ENCODE measurements at regions not wholly inside any gene's neighbourhood (a gene's known extent, or its start where the extent isn't known, plus 50 kb on each side); places are given as distances from the start of the nearest gene placed in this dataset.

- no peak for DNase-seq
These were observed 170.4 kb upstream of the BCOR start for GRCh38 chrX:40268188-40268520.

DNA sequence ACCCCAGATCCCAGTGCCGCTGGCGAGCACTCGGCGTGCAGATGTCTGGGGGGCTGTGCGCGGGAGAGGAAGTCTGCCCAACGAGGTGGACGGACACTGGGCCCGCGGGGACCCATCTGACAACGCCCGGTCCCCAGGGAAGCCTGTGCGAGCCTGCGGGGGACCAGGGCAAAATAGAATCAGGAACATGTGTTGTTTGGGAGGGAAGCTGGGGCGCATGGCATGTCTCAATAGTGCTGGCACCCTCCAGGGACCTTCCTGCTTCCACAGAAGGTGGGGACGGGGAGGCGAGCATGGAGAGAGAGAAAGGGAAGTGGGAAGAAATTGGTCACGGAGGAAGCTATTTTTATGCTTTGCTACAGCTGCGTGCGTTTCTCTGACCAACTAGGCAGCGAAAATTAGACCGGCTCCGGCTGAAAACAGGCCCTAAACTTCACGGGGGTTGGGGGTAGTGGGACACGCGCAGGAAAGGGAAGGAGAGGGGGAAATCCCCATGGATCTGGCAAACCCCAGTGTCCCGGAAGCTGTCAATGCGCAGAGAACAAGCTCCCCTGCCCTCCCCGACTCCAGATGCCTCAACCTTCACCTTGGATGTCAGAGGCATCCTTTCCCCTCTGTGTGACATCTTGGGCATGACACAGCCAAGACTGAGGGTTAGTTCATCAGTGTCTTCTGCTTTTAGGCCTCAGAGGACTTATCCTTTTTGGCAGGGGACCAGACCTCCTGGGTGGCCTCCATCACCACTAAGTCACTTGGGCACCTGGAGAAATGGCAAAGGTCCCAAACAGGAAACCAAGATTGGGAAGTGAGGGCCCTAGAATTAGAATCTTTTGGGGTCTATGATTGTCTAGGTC, 169.8 kb upstream of the BCOR start:
- DNase-seq = no peak

DNA sequence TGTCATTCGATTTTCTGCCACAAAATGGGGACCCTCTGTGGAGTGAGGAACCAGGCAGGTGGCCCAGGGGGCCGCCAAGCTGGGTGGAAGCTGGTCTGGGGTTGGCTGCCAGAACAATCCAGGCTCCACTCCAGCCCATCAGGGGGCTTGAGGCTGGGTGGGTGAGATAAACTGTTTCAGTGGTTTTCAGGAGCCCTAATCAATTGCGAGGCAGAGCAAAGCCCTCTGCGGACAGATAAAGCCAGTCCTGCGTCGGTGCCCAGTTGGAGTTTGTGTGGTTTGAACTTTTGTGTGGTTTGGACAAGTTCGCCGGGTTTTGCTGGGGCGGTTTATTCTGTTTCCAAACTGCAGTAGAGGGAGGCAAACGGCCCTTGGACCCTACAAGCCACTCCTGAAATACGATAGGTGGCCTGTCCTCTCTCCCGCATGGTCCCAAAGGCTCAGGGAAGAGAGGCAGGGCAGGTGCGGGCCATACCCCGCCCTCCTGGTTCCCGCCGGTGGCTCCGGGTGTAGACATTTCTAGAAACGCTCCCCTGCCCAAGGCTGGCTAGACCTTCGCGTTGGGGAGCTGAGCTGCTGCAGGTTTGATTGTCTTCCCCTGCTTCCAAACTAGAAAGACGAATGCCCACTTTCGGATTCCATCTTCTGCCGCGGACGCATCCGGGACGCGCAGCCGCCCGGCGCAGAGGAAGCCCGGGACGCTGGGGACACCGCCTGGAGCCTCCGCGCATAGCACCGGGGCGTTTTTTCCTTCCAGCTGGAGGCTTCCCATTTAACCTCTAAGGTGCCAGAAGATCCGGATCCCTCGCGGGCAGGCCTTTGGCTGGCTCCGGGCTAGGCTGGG, 169.0 kb upstream of the BCOR start:
- DNase-seq = peak; percentile 67

DNA sequence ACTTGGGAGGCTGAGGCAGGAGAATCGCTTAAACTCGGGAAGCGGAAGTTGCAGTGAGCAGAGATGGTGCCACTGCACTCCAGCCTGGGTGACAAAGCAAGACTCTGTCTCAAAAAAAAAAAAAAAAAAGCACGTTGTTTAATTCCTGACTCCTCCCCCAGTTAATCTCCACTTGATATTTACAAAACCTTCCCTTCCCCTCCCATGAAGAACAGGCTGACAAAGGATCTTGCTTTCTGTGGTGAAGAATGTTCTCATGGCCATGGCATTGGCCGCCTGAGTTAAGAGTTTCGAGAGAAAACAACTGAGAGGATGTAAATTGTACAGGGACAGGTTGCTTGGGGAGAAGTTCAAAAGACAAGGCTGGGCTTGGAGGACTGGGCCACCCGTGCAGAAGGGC, 168.2 kb upstream of the BCOR start:
- DNase-seq = no peak

DNA sequence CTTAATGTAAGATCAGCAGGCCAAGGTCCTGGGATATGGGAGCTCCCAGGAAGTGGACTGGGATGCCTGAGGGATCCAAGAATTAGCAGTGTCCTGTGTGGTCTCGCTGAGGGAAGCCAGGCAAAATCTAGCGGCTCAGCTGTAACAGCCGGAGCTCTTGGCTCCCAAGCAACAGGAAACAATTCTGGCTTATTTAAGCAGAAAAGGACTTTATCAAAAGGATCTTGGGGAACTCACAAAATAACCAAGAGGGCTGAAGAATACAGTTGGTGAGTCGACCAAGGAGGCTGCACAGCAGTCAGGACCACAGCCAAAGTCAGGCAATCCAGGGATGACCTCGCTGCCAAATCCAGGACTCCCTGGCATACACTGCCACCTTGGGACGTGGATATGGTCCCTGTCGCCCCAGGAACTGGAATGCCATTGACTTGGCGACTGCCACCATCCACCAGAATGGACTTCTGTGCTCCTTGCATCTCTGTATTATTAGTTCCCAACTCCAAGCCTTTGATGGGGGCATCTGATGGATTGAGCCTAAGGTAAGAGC, 165.3 kb upstream of the BCOR start:
- DNase-seq = no peak

DNA sequence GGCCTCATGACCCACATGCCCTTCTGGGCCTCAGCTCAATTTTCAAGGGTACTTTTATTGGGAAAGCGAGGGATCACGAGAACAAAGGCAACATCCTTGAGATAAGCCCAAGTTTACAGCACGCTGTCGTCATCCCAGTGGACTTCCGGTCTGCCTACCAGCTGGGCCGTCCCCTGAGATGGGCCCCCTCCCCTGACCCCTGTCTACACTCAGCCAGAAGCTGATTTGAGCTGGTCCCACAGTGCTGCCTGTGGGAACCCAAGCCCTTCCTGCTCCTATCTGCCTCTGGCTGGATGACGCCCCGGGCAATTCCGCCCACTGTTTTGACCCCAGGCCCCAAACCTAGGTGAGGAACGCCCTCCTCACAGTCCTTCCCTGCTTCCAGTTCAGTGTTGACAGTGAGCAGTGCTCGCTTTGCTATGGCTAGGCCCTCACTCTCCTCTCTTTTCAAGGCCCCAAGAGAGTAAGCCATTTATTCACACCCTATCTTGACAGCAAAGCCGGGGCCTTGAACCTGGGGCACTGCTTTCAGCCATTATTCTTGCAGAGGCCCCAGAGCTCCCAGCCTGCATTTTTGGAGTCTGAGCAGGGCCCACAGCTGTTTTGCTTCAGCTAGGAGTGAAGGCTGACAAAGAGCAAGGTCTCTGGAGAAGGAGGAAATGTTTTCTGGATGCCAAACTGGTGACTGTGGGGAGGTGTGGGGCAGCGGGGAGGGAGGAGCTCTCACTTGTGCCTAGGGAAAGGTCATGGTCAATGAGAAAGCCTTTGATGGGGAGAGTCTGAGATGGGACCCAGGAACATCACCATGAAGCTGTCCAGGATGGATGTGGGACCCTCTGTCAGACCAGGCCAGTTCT, 164.6 kb upstream of the BCOR start:
- DNase-seq = no peak

DNA sequence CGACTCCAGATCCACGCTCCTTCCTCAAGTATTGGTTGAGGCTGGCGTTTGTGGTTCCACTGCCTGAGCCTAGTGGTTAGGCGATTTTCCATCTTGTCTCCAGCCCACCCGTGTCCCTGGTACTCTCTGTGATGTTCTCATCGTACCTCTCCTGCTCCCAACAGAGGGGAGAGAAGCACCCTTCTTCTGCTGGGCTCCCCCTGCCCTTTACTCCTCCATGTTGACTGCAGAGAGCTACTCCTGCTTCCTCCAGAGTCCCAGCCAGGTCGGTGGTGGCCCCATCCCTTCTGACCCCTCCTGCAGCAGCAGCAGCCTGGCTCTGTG, 164.0 kb upstream of the BCOR start:
- no peak for DNase-seq

DNA sequence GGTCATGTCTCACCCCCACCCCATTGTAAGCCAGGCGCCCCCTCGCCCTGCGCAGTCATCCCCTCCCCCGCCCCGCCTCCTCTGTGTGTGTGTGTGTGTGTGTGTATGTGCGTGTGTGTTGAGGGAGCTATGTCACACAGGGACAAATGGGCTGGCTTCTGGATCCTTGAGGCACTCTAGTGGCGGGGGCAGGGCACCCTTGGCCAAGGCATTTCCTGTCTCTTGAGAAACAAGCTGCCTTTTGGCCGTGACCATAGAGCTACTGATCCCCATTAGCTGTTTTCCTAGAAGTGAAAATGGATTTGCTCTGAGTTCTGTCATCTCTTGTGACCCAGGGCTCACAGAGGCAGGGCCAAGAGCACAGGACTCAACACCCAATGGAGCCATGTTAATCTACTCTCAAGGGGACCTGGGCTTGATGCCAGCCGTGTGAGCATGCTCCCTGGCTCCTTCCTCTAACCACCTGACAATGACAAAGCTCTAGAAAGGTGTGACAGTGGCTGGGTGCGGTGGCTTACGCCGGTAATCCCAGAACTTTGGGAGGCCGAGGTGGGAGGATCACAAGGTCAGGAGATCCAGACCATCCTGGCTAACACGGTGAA, 162.5 kb upstream of the BCOR start:
- no peak for DNase-seq

- DNase-seq = no peak
These were observed 161.2 kb upstream of the BCOR start for GRCh38 chrX:40258909-40259308.

- no peak for DNase-seq
These were observed 156.0 kb upstream of the BCOR start for GRCh38 chrX:40253771-40254170.

DNA sequence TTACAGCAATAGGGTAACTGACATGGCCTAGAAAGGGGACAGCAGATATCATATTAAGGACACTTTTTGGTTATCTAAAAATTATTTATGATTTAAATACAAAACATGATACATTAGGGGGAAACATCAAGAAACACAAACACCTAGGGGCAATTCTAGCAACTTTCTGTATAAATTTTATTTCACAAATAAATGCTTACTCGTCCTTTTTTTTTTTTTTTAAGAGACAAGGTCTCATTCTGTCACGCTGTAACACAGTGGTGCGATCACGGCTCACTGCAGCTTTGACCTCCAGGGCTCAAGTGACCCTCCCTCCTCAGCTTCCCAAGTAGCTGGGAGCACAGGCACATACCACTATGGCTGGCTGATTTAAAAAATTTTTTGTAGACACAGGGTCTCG, 151.8 kb upstream of the BCOR start:
- DNase-seq = no peak

DNA sequence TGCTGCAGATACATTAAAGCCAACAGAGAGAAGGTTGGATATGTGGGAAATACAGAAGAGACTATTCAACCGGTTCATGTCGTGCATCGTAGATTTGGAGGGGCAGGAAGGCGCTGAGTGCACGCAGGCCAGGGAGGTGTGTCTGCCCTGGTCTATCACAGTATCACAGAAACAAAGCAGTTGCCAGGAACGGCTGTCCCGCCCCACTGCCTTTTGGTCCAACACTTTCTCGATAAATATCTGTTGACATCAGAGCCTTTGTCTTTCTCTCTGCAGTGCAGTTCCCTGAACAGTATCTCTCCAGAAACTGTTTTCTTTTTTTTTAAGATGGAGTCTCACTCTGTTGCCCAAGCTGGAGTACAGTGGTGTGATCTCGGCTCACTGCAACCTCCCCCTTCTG, 151.1 kb upstream of the BCOR start:
- DNase-seq = no peak

DNA sequence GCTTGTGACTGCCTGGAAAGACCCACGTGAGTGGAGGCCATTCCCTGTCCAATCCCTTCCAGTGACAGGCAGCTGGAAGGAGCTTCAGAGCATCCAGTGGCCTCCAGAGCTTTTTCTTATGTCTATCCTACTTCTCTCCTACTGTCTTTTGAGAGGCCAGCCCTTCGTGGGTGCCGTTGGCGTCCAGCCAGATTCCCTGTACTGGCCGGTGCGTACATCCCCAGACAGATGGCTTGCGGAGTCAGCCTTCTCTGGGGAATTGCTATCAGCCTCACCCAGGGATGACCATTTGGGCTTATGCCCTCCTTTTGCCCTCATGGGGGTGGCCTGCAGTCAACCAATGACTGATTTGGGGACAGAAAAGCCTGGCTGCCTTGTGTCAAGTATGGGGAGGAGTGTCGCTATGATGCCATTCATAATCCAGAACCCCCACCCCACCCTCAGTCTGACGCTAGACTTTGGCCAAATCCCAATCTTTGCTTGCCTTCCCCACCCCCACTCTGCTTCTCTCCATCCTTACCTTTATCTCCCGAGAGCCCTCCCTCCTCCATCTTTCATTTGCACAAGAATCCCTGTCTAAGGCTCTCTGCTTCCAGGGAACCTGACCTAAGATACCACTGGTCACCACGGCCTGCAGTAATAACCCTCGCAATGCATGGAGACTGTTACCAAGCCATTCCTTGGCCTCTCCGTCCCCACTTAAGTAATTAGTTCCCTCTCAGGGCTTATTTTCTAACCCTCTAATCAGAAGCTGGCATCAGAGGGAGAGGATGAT, 150.3 kb upstream of the BCOR start:
- DNase-seq = no peak

- DNase-seq = no peak
These were observed 149.6 kb upstream of the BCOR start for GRCh38 chrX:40247382-40247781.

GRCh38 chrX:40245488-40246071, 147.8 kb upstream of the BCOR start:
- no peak for DNase-seq

GRCh38 chrX:40244980-40245379, 147.2 kb upstream of the BCOR start:
- peak; percentile 3 for DNase-seq

DNA sequence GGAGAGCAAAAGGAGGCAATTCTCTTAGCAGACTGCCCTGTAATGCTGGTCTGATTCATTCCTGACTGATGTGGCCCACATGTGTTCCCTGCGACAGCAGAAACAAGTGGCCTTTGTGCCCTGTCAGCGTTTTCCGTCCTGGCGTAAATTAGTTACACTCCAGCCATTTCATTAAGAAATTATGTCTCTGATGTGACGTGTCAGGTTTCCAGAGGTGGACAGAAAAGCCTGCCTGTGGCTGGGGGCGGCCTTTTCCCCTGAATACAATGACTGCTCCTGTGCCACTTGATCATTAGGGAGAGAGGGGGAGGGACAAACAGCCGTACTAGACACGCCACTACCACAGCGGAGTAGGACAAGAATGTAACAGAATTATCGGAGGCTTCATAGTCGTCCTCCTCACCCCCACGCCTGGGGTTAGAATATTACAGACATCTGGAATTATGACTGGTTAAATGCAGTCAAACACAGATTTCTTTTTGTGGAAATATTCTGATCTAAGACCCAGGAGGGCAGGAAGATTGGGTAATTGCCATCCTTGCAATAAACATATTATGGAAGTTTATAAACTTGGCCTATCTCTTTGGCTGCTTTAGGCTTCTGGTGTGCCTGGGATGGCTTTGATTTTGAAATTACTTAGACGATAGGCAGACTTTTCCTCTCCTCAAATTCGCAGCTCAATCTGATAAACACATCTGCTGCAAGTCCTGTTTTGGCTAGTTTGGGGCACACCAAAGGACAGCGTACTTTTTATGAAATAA, 146.2 kb upstream of the BCOR start:
- no peak for DNase-seq

GRCh38 chrX:40240844-40241243, 143.1 kb upstream of the BCOR start:
- no peak for DNase-seq

GRCh38 chrX:40237731-40238178, 140.0 kb upstream of the BCOR start:
- DNase-seq = no peak

DNA sequence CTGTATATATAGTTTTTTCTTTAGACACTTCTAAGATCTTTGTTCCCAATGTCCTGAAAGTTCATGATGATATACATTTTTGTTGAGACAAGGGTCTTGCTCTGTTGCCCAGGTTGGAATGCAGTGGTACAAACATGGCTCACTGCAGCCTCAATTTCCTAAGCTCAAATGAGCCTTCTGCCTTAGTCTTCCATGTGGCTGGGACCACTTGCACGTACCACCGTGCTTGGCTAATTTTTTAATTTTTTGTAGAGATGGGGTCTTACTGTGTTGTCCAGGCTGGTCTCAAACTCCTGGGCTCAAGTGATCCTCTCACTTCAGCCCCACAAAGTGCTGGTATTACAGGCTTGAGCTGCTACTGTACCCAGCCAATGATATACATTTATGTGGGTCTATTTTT, 132.9 kb upstream of the BCOR start:
- DNase-seq = no peak

DNA sequence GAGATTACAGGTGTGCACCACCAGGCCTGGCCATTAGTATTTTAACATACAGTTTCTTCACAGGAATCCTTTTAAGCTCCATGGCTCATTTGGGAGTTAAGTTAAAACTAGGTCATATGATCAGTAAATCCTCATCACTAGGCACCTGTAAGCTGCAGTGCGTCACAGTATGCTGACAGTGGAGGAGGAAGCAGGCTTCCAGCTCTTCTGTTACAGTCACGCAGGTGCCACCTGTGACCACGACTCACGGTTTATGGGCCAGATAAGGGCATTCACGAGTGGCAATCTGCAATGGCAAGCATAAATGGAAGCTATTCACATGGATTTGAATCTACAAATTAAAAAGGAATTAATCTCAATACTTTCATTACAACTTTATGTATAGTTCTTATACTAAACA, 129.4 kb upstream of the BCOR start:
- DNase-seq = no peak
